CD4-positive, alpha-beta T cell (primary cell): ENCODE measurements at regions not wholly inside any gene's neighbourhood (a gene's known extent, or its start where the extent isn't known, plus 50 kb on each side); places are given as distances from the start of the nearest gene placed in this dataset.

ENCODE experiments used
- ATAC-seq: fragments of 200-7000 bp; cut with Tn5 transposase; one replicate; pipeline ENCODE4 v1.10.0; 2022; ENCODE audit warnings: mild to moderate bottlenecking; ENCODE audit not compliant: poor library complexity
- CTCF ChIA-PET: fragments of 350-600 bp; sonication (Branson Sonifier 250); formaldehyde crosslinking; loops from one replicate; lab custom pipeline; 2021; ENCODE audit warnings: antibody characterized with exemption, inconsistent platforms; lab: Charles Lee
- POLR2A ChIA-PET: fragments of 350-600 bp; sonication (Branson Sonifier 250); formaldehyde crosslinking; loops from one replicate; lab custom pipeline; 2021; ENCODE audit warnings: antibody characterized with exemption, inconsistent platforms; lab: Charles Lee
- DNase-seq, 14 experiments: peaks; one replicate each; pipeline ENCODE4 v3.0.0-alpha.2; 2013 to 2020; ENCODE audit warnings: mixed read lengths in 2 of 14
- H3K27ac ChIP-seq, 2 donors: one replicate each; pipeline versions ENCODE4 v1.5.1 to v1.7.0; 2013; ENCODE audit warnings: low read length in 2 of 2, low read depth in 1 of 2, mild to moderate bottlenecking in 1 of 2
- H3K27me3 ChIP-seq, 2 experiments: 1 replicate in 1 of 2; 2 replicates in 1 of 2; pipeline versions ENCODE4 v1.6.1 to v1.7.0; 2013; ENCODE audit warnings: low read length in 2 of 2, control low read depth in 1 of 2, mild to moderate bottlenecking in 1 of 2, moderate library complexity in 1 of 2; ENCODE audit not compliant: insufficient read depth in 2 of 2, control insufficient read depth in 1 of 2
- H3K36me3 ChIP-seq: one replicate; pipeline ENCODE4 v1.6.1; 2013; ENCODE audit warnings: low read length, control low read depth; ENCODE audit not compliant: insufficient read depth
- H3K4me1 ChIP-seq: one replicate; pipeline ENCODE4 v1.6.1; 2013; ENCODE audit warnings: low read length, control low read depth; ENCODE audit not compliant: insufficient read depth
- H3K4me3 ChIP-seq: one replicate; pipeline ENCODE4 v1.5.1; 2013; ENCODE audit warnings: mild to moderate bottlenecking, low read length, moderate library complexity
- H3K9me3 ChIP-seq, 2 experiments: 1 replicate in 1 of 2; 2 replicates in 1 of 2; pipeline versions ENCODE4 v1.6.1 to v1.7.0; 2013; ENCODE audit warnings: low read length in 2 of 2, mild to moderate bottlenecking in 2 of 2, control low read depth in 1 of 2, moderate library complexity in 1 of 2; ENCODE audit not compliant: control insufficient read depth in 1 of 2, insufficient read depth in 1 of 2
- H3K27ac Mint-ChIP-seq: one replicate; pipeline ENCODE4 v1.8.0; 2020; ENCODE audit warnings: mixed read lengths
- H3K27me3 Mint-ChIP-seq: one replicate; pipeline ENCODE4 v1.8.0; 2021; ENCODE audit warnings: mixed read lengths
- H3K36me3 Mint-ChIP-seq: one replicate; pipeline ENCODE4 v1.8.0; 2021; ENCODE audit warnings: low read depth, mixed read lengths
- H3K4me1 Mint-ChIP-seq: one replicate; pipeline ENCODE4 v1.8.0; 2021; ENCODE audit warnings: low read depth, mixed read lengths
- H3K4me3 Mint-ChIP-seq: one replicate; pipeline ENCODE4 v1.8.0; 2020; ENCODE audit warnings: mild to moderate bottlenecking, mixed read lengths
- H3K9me3 Mint-ChIP-seq: one replicate; pipeline ENCODE4 v1.8.0; 2020; ENCODE audit warnings: mixed read lengths
- intact Hi-C, 2 experiments: fragments of 100-400 bp; cut with DNase I in 1 of 2; cut with micrococcal nuclease in 1 of 2; formaldehyde crosslinking; loops; one replicate each; pipeline versions ENCODE4 v1.15.1 to v1.9.0; 2023 to 2025; cut with DNase I, micrococcal nuclease
- TF ChIP-seq, protein P1 (sequence below): fragments of 200-600 bp; IDR thresholded peaks from one replicate; pipeline ENCODE4 v1.8.0; 2022; ENCODE audit warnings: antibody characterized with exemption, mild to moderate bottlenecking

DNA sequence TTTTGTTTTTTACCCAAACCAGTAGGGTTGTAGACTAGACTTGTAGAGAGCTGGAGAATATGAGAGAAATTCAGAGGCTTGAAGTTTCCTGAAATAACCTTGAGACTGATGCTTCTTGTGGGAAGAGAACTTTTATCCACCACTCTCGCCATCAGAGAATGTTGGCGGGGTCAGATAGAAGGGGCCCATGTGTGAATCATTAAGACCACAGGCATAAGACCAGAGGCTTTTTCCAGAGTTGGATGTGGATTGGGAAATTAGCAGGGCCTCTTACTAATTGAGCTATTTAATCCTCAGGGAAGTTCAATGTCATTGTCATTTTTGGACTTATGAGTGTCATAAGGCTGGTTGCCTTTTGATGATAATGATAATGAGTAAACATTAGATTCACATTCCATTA is 246.9 kb upstream of the THRB start:
- Mint-ChIP-seq H3K27me3 (no peaks in the 10 kb centered on the region), H3K4me1 (no peaks in the 10 kb centered on the region), H3K36me3 (no peaks in the 10 kb centered on the region), H3K27ac (no peak overlapping the region), H3K9me3 (peaks cover 5% of the 10 kb centered on the region), H3K4me3 (no peak overlapping the region)
- Histone ChIP-seq H3K36me3 (no peaks in the 10 kb centered on the region), H3K27me3 (no peaks in the 10 kb centered on the region), H3K27ac (no peak overlapping the region), H3K9me3 (peaks cover 0 to 4% of the 10 kb centered on the region in 2 experiments), H3K4me1 (no peaks in the 10 kb centered on the region), H3K4me3 (no peak overlapping the region)
- no peak for ATAC-seq
- ChIA-PET POLR2A (no interaction called here), CTCF (no interaction called here)
- intact Hi-C loops, result no loop called here
- DNase-seq, result no peak
- TF ChIP-seq, protein P1, sequence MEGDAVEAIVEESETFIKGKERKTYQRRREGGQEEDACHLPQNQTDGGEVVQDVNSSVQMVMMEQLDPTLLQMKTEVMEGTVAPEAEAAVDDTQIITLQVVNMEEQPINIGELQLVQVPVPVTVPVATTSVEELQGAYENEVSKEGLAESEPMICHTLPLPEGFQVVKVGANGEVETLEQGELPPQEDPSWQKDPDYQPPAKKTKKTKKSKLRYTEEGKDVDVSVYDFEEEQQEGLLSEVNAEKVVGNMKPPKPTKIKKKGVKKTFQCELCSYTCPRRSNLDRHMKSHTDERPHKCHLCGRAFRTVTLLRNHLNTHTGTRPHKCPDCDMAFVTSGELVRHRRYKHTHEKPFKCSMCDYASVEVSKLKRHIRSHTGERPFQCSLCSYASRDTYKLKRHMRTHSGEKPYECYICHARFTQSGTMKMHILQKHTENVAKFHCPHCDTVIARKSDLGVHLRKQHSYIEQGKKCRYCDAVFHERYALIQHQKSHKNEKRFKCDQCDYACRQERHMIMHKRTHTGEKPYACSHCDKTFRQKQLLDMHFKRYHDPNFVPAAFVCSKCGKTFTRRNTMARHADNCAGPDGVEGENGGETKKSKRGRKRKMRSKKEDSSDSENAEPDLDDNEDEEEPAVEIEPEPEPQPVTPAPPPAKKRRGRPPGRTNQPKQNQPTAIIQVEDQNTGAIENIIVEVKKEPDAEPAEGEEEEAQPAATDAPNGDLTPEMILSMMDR, result no peak

DNA sequence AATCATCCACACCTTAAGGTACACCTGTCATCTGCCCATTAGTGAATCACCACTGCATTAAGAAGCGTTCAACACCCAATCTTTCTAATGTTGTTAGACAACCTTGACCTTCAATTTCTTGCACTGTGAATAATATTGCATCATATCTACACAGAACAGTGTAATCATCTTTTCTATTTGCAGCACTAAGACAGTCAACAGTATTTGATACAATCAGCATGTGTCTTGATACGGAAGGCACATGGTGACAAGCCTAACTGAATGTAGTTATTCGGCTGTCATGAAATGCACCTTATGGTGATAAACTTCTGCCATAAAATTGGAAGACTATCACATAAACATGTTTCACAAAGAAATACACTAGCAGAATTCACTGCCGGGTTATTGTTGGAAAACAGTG is 253.9 kb upstream of the THRB start:
- no peaks in the 10 kb centered on the region for H3K4me1 Mint-ChIP-seq
- peaks cover 5% of the 10 kb centered on the region for H3K9me3 Mint-ChIP-seq
- Histone ChIP-seq H3K9me3 (no peaks in the 10 kb centered on the region), H3K27ac (no peak overlapping the region), H3K4me3 (no peak overlapping the region), H3K36me3 (no peaks in the 10 kb centered on the region), H3K27me3 (no peaks in the 10 kb centered on the region), H3K4me1 (no peaks in the 10 kb centered on the region)
- POLR2A ChIA-PET, result no interaction called here
- CTCF ChIA-PET, result no interaction called here
- ATAC-seq, result no peak
- intact Hi-C loops, result no loop called here
- TF ChIP-seq, protein P1, result no peak
- DNase-seq, result no peak
- no peak overlapping the region for H3K27ac Mint-ChIP-seq
- H3K36me3 Mint-ChIP-seq, result no peaks in the 10 kb centered on the region
- H3K27me3 Mint-ChIP-seq, result no peaks in the 10 kb centered on the region
- no peak overlapping the region for H3K4me3 Mint-ChIP-seq

DNA sequence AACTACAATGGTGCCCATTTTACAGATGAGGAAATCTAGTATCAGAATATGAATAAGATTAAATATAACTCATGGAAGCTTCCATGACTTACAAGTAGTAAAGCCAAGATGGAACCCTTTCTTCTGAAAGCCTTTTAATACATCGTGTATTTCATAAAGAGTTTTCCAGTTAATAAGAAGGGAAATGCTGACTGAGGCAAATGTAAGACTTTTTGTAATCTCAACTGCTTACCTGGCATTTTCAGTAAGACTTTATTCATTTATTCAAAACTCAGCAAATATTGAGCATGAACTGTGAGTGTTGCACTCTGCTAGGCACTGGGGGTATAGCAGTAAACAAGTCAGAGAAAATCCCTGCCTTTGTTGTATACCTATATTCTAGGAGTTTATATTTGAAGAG is 256.4 kb upstream of the THRB start:
- H3K4me1 ChIP-seq, result no peaks in the 10 kb centered on the region
- Mint-ChIP-seq H3K4me1 (no peaks in the 10 kb centered on the region), H3K27me3 (no peaks in the 10 kb centered on the region), H3K4me3 (no peak overlapping the region), H3K9me3 (peaks cover 3% of the 10 kb centered on the region), H3K36me3 (no peaks in the 10 kb centered on the region), H3K27ac (no peak overlapping the region)
- intact Hi-C loops, result no loop called here
- no peaks in the 10 kb centered on the region for H3K9me3 ChIP-seq
- ATAC-seq (no peak), DNase-seq (no peak)
- H3K36me3 ChIP-seq, result no peaks in the 10 kb centered on the region
- H3K27ac ChIP-seq, result no peak overlapping the region
- CTCF ChIA-PET, result no interaction called here
- POLR2A ChIA-PET, result no interaction called here
- H3K27me3 ChIP-seq, result no peaks in the 10 kb centered on the region
- TF ChIP-seq, protein P1, result no peak
- H3K4me3 ChIP-seq, result no peak overlapping the region
